PC-3 (cell line): ENCODE measurements at regions not wholly inside any gene's neighbourhood (a gene's known extent, or its start where the extent isn't known, plus 50 kb on each side); places are given as distances from the start of the nearest gene placed in this dataset.
A peak's percentile ranks its signal among the peaks of the same experiment; 100 is the strongest.

Experiments
- ATAC-seq: fragments of 200-7000 bp; cut with Tn5 transposase; 2 replicates; pipeline ENCODE4 v1.9.1; 2020; ENCODE audit warnings: mild to moderate bottlenecking, moderate library complexity
- BruUV-seq: library from RNA; stranded (reverse); fragments of 400-500 nt; replicated peaks from 2 replicates; lab custom pipeline; 2021; lab: Mats Ljungman, UMichigan
- CTCF ChIA-PET: fragments of 300-600 bp; sonication (Branson Sonifier 250); formaldehyde crosslinking; loops from one replicate; lab custom pipeline; 2022; ENCODE audit warnings: antibody characterized with exemption; lab: Charles Lee
- POLR2A ChIA-PET: fragments of 300-600 bp; sonication (Branson Sonifier 250); formaldehyde crosslinking; loops from one replicate; lab custom pipeline; 2022; ENCODE audit warnings: antibody characterized with exemption; ENCODE audit not compliant: unreplicated experiment; lab: Charles Lee
- DNase-seq: peaks from one replicate; pipeline ENCODE4 v3.0.0-alpha.2; 2015
- H2AFZ ChIP-seq: fragments of 300-600 bp; sonication (generic); 2 replicates; pipeline ENCODE4 v1.6.0; 2016; ENCODE audit warnings: antibody characterized with exemption, low read length
- H3F3A ChIP-seq: fragments of 300-600 bp; sonication (generic); one replicate; pipeline ENCODE4 v1.6.0; 2017; ENCODE audit warnings: antibody characterized with exemption, low read length, control low read depth, mild to moderate bottlenecking; ENCODE audit not compliant: unreplicated experiment
- H3K27ac ChIP-seq: fragments of 300-600 bp; sonication (generic); 2 replicates; pipeline ENCODE4 v1.5.1; 2016; ENCODE audit warnings: mild to moderate bottlenecking, low read length
- H3K27me3 ChIP-seq: fragments of 300-600 bp; sonication (generic); 2 replicates; pipeline ENCODE4 v1.6.1; 2016; ENCODE audit warnings: low read length, mixed read lengths
- H3K36me3 ChIP-seq: fragments of 300-600 bp; sonication (generic); 2 replicates; pipeline ENCODE4 v1.6.1; 2016; ENCODE audit warnings: low read depth, mixed run types, low read length, mixed read lengths
- H3K4me1 ChIP-seq: fragments of 300-600 bp; sonication (generic); 2 replicates; pipeline ENCODE4 v1.5.1; 2016; ENCODE audit warnings: low read length; ENCODE audit not compliant: insufficient read depth
- H3K4me2 ChIP-seq: fragments of 300-600 bp; sonication (generic); 2 replicates; pipeline ENCODE4 v1.6.0; 2016; ENCODE audit warnings: low read length
- H3K4me3 ChIP-seq: fragments of 300-600 bp; sonication (generic); 2 replicates; pipeline ENCODE4 v1.5.1; 2016; ENCODE audit warnings: mild to moderate bottlenecking, low read length, mixed read lengths
- H3K79me2 ChIP-seq: fragments of 300-600 bp; sonication (generic); 2 replicates; pipeline ENCODE4 v1.6.1; 2017; ENCODE audit warnings: low read length, mixed read lengths
- H3K9ac ChIP-seq: fragments of 300-600 bp; sonication (generic); 2 replicates; pipeline ENCODE4 v1.6.0; 2016; ENCODE audit warnings: mild to moderate bottlenecking, low read length
- H3K9me2 ChIP-seq: fragments of 300-600 bp; sonication (generic); replicated peaks from 2 replicates; pipeline ENCODE4 v1.6.1; 2016; ENCODE audit warnings: mixed run types, low read length, mixed read lengths
- H3K9me3 ChIP-seq: fragments of 300-600 bp; sonication (generic); 2 replicates; pipeline ENCODE4 v1.6.1; 2016; ENCODE audit warnings: low read length, mixed read lengths
- H4K20me1 ChIP-seq: fragments of 300-600 bp; sonication (generic); 2 replicates; pipeline ENCODE4 v1.6.1; 2016; ENCODE audit warnings: low read length, mixed read lengths
- CTCF ChIP-seq: fragments of 300-600 bp; sonication (generic); conservative IDR thresholded peaks from 2 replicates; pipeline ENCODE4 v1.5.1; 2017; ENCODE audit warnings: antibody characterized with exemption, low read depth, mild to moderate bottlenecking, low read length
- EZH2 ChIP-seq: fragments of 300-600 bp; sonication (generic); IDR thresholded peaks from one replicate; pipeline ENCODE4 v1.6.1; 2017; ENCODE audit warnings: antibody characterized with exemption, mild to moderate bottlenecking, low read length; ENCODE audit not compliant: unreplicated experiment
- EZH2phosphoT487 ChIP-seq: fragments of 300-600 bp; sonication (generic); IDR thresholded peaks from 2 replicates; pipeline ENCODE4 v1.6.1; 2018; ENCODE audit warnings: mild to moderate bottlenecking, antibody characterized with exemption, low read length, borderline replicate concordance
- intact Hi-C: fragments of 100-400 bp; cut with micrococcal nuclease; formaldehyde crosslinking; loops from 2 replicates; pipeline ENCODE4 v1.9.0; 2023

- no peak overlapping the region for H3K27ac ChIP-seq
- no peak overlapping the region for H3K4me2 ChIP-seq
- TF ChIP-seq CTCF (peak; percentile 96), EZH2 (no peak)
- H3K4me1 ChIP-seq: no peaks in the 10 kb centered on the region
- H3K9me3 ChIP-seq: no peaks in the 10 kb centered on the region
- intact Hi-C loops: no loop called here
- H3K79me2 ChIP-seq: no peaks in the 10 kb centered on the region
- H4K20me1 ChIP-seq: no peaks in the 10 kb centered on the region
- peaks cover 41% of the 10 kb centered on the region for H3K27me3 ChIP-seq
- H2AFZ ChIP-seq: no peak overlapping the region
- POLR2A ChIA-PET: no interaction called here
- no TSS peak for BruUV-seq
- no peaks in the 10 kb centered on the region for H3K9me2 ChIP-seq
- H3K9ac ChIP-seq: no peak overlapping the region
- no peaks in the 10 kb centered on the region for H3F3A ChIP-seq
- no peaks in the 10 kb centered on the region for H3K36me3 ChIP-seq
- DNase-seq (peak; percentile 83), ATAC-seq (no peak)
- no peak overlapping the region for H3K4me3 ChIP-seq
- CTCF ChIA-PET: interaction anchor here (0.7 kb wide), 1 partner anchor 624 kb away, joined by 3 read pairs; no protein-coding TSS in a partner anchor
These were observed 338.5 kb downstream of the PMP22 start for GRCh38 chr17:14926526-14927122.

- Histone ChIP-seq H3K4me2 (no peak overlapping the region), H3K9me2 (no peaks in the 10 kb centered on the region), H3K27ac (no peak overlapping the region), H4K20me1 (no peaks in the 10 kb centered on the region), H3K36me3 (no peaks in the 10 kb centered on the region), H3K27me3 (peaks cover 36% of the 10 kb centered on the region), H3K79me2 (no peaks in the 10 kb centered on the region), H3K4me1 (no peaks in the 10 kb centered on the region), H3K9ac (no peak overlapping the region), H3K9me3 (no peaks in the 10 kb centered on the region), H3K4me3 (no peak overlapping the region), H2AFZ (no peak overlapping the region), H3F3A (no peaks in the 10 kb centered on the region)
- CTCF ChIA-PET: interaction anchor here (0.7 kb wide), 1 partner anchor 624 kb away, joined by 3 read pairs; no protein-coding TSS in a partner anchor
- BruUV-seq: no TSS peak
- no peak for DNase-seq
- no peak for TF ChIP-seq EZH2phosphoT487
- intact Hi-C loops: no loop called here
- no peak for ATAC-seq
- POLR2A ChIA-PET: no interaction called here
These were observed 339.1 kb downstream of the PMP22 start for GRCh38 chr17:14926073-14926472.

GRCh38 chr17:14925498-14925897, 339.6 kb downstream of the PMP22 start:
- TF ChIP-seq EZH2phosphoT487 (no peak), EZH2 (no peak), CTCF (no peak)
- H3K79me2 ChIP-seq: no peaks in the 10 kb centered on the region
- no peaks in the 10 kb centered on the region for H4K20me1 ChIP-seq
- no peaks in the 10 kb centered on the region for H3F3A ChIP-seq
- no peaks in the 10 kb centered on the region for H3K9me3 ChIP-seq
- H2AFZ ChIP-seq: no peak overlapping the region
- DNase-seq: no peak
- intact Hi-C loops: no loop called here
- H3K9ac ChIP-seq: no peak overlapping the region
- no peak for ATAC-seq
- no peak overlapping the region for H3K27ac ChIP-seq
- POLR2A ChIA-PET: no interaction called here
- H3K36me3 ChIP-seq: no peaks in the 10 kb centered on the region
- H3K27me3 ChIP-seq: peaks cover 31% of the 10 kb centered on the region
- no peaks in the 10 kb centered on the region for H3K4me1 ChIP-seq
- CTCF ChIA-PET: no interaction called here
- H3K4me2 ChIP-seq: no peak overlapping the region
- H3K9me2 ChIP-seq: no peaks in the 10 kb centered on the region
- H3K4me3 ChIP-seq: no peak overlapping the region
- no TSS peak for BruUV-seq
